ENCODE measurements at regions not wholly inside any gene's neighbourhood (a gene's known extent, or its start where the extent isn't known, plus 50 kb on each side); places are given as distances from the start of the nearest gene placed in this dataset.

DNA sequence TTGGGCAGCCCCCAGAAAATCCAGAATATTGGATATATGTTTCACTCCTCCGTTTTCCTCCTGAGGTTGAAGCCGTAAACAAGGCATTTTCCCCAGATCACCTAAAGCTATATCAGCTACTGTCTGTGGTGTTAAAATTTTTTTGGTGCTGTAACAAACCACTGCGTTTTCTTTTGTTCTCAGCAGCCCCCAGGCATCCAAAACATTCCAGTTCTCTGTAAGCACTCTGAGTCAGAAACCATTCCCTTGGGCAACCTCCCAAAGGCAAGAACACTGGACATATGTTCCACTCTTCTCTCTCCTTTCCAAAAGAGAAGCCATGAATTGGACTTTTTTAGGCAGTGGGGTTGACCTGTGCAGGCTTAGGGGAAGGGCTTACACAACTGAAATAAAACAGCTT is 310.9 kb downstream of the MID1IP1 start:
- peak; percentile 1 for DNase-seq
- Histone ChIP-seq H3K9me3 (no peaks in the 10 kb centered on the region), H3K27me3 (no peaks in the 10 kb centered on the region), H3K36me3 (no peaks in the 10 kb centered on the region), H3K4me3 (no peak overlapping the region)

DNA sequence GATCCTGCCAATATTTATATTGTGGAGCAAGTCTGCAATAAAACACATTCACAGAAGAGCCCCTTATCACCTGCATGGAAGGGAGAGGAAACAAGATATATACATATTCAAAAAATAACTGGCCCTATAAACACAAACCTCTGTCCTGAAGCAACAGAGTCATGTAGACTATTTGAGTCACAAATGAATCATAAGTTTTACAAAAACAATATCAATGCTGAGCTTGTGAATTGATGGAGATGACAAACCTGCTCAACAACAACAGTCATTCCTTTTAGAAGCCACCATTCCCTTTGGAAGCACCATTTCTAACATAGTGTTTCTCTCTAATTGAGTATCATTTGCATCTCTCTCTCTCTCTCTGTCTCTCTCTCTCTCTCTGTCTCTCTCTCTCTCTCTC is 313.9 kb downstream of the MID1IP1 start:
- no peaks in the 10 kb centered on the region for H3K36me3 ChIP-seq

DNA sequence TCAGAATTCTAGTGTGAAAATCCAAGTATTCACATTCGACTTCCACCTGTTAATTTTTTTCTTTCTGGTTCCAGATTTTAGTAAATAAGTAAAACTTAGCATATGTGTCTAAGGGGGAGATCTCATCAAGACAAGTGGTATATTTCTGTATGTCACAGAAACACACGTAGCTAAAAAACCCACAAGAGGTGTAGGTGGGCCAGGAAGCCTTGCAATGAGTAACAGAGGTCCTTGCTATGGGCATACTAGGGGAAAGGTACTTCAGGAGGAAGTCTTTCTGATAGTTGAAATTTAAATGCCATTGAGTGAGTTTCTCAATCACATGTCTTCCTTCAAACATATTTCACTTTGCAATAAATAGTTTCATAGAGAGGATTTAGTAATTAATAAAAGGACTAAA is 315.8 kb downstream of the MID1IP1 start:
- Histone ChIP-seq H3K36me3 (no peaks in the 10 kb centered on the region), H3K9me3 (no peaks in the 10 kb centered on the region), H3K27me3 (no peaks in the 10 kb centered on the region), H3K4me3 (no peak overlapping the region)
- no peak for DNase-seq

More for the DNA sequence above, 313.9 kb downstream of the MID1IP1 start:
- no peak overlapping the region for H3K4me3 ChIP-seq
- DNase-seq: no peak
- H3K9me3 ChIP-seq: no peaks in the 10 kb centered on the region
- H3K27me3 ChIP-seq: no peaks in the 10 kb centered on the region

DNA sequence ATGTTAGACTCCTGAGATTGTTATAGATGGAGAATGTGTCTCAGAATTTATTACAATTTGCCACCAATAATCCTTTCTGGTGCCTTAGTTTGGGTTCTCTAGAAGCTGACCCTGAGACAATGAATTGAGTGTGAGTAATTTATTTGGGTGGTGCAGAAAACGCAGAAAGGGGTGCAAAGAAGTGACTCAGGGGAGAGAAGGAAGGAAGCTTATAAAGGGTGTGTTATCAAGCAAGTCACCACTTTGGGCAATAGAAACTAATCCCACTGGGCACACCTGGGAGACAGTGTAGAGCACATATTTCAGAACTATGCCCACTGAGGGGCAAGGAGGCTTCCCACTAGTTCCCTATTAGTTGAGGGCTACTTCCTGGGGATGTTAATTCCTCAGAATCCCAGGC is 320.6 kb downstream of the MID1IP1 start:
- H3K4me3 ChIP-seq: no peak overlapping the region
- H3K27me3 ChIP-seq: no peaks in the 10 kb centered on the region
- DNase-seq: no peak

DNA sequence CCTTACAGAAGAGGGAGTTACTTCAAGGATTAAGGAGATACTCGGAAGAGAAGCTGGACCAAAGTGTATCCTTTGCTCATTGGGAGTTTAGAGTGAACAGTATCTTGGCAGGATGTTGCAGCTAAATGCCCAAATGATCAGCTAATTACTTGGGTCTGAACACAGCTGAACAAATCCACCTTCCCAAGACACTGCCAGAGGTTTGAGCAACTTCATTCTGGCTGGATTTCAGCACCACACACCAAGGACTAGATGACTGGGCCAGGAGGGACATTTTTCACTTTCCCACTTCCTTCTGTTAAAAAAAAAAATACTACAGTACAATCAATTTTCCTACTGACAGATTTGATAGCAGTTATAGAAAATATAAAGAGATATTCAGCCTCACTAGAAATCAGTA is 324.6 kb downstream of the MID1IP1 start:
- DNase-seq: no peak
- H3K4me3 ChIP-seq: no peak overlapping the region
- no peaks in the 10 kb centered on the region for H3K36me3 ChIP-seq
- no peaks in the 10 kb centered on the region for H3K9me3 ChIP-seq
- H3K27me3 ChIP-seq: no peaks in the 10 kb centered on the region

More for the DNA sequence above, 320.6 kb downstream of the MID1IP1 start:
- H3K36me3 ChIP-seq: no peaks in the 10 kb centered on the region
- no peaks in the 10 kb centered on the region for H3K9me3 ChIP-seq

DNA sequence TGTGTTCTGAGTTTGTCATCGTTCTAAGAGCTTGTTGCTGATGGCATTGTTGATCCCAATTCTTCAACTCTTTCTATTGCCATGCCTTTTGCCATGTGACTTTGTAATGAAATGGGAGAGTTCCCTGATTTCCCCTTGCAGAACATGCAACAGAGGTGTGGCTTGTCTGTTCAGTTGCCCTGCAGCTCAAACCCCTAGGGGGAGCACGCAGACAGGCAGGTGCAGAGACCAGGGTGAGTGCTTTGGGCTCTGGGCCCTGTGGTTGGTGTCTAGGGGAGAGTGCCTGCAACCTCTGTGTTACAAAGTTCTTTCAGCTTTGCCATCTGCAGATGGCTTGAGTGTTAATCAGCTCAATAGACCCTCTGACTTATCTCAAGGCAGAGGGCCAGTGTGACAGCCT is 332.7 kb downstream of the MID1IP1 start:
- Histone ChIP-seq H3K9me3 (no peaks in the 10 kb centered on the region), H3K4me3 (no peak overlapping the region), H3K36me3 (no peaks in the 10 kb centered on the region), H3K27me3 (no peaks in the 10 kb centered on the region)
- DNase-seq: no peak

DNA sequence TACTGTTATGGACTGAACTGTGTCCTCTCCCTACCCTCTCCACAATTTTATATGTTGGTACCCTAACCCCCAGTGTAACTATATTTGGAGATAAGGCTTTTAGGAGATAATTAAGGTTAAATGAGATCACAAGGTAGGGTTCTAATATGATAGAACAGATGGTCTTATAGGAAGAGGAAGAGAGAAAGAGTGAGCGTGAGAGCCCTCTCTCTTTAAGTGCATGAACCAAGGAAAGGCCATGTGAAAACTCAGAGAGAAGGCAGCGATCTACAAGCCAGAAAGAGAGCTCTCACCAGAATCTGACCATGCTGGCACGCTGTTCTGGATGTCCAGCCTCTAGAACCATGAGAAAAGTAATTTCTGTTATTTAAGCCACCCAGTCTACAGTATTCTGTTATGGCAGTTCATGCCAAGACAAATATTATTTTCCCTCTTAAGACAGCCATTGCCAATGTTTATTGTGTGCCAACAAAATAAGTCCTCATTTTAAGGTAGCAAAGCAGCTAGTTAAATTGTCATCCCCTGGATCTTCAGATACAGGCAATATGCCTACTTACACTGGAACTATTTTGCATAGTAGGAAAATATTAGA is 336.2 kb downstream of the MID1IP1 start:
- H3K4me3 ChIP-seq: no peak overlapping the region

DNA sequence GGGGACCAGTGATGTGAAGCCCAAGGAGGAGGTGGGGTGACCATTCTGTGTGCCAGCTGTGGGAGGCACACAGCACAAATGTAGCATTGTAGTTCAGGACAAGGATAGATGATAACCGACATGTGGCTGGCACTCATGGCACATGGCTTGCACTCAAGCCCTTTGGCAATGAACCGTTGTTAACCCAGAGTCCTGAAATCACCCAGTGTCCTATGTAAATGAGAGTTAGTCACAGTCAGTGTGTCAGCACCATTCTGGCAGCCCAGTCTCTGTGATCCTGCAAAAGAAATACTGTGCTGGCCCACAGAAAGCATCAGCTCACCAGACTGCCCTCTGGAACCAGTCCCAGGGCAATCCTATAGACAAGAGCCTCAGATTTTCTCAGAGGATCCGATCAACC is 339.3 kb downstream of the MID1IP1 start:
- Histone ChIP-seq H3K9me3 (no peaks in the 10 kb centered on the region), H3K27me3 (no peaks in the 10 kb centered on the region), H3K36me3 (no peaks in the 10 kb centered on the region), H3K4me3 (no peak overlapping the region)
- no peak for DNase-seq

More for the DNA sequence above, 336.2 kb downstream of the MID1IP1 start:
- no peaks in the 10 kb centered on the region for H3K9me3 ChIP-seq
- no peaks in the 10 kb centered on the region for H3K27me3 ChIP-seq
- no peaks in the 10 kb centered on the region for H3K36me3 ChIP-seq
- no peak for DNase-seq

DNA sequence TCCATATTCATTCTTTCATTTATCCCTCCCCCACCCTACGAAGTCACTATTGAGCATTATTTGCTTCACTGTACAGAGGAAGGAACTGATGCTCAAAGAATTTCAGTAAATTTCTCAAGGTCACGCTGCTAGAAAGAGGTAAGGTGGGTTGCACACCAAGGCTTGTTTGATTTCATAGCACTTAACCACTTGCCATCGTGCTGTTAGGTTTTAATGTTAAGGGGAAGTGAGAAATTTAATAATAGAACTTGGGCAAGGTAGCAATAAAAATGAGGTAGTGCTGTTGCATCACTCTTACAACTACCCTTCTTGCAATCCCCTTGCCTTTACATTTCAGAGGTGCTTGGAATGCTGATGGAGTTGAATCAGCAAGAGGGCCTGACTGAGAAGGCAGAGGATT is 343.1 kb downstream of the MID1IP1 start:
- no peaks in the 10 kb centered on the region for H3K36me3 ChIP-seq
- no peak for DNase-seq
- H3K27me3 ChIP-seq: no peaks in the 10 kb centered on the region
- H3K4me3 ChIP-seq: no peak overlapping the region
- H3K9me3 ChIP-seq: no peaks in the 10 kb centered on the region

DNA sequence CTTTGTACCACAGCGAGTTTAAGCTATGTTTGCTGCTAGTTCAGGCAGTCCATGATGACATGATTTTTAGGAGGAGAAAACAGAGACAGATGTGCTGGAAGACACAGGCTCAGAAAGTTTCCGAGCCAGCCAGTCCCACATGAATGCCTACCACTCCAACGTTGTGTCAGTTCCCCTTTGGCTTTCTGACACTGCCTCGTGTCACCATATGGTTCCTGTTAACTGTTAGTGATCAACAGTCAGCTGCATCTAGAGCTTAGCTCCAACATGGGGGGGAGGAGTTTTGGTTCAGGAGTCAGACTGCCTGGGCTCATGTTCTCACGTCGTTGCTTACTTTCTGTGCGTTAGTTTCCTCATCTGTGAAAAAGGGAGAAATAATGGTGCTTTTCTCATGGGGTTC is 343.7 kb downstream of the MID1IP1 start:
- no peak for DNase-seq
- no peaks in the 10 kb centered on the region for H3K9me3 ChIP-seq
- H3K4me3 ChIP-seq: no peak overlapping the region
- no peaks in the 10 kb centered on the region for H3K36me3 ChIP-seq
- H3K27me3 ChIP-seq: no peaks in the 10 kb centered on the region

DNA sequence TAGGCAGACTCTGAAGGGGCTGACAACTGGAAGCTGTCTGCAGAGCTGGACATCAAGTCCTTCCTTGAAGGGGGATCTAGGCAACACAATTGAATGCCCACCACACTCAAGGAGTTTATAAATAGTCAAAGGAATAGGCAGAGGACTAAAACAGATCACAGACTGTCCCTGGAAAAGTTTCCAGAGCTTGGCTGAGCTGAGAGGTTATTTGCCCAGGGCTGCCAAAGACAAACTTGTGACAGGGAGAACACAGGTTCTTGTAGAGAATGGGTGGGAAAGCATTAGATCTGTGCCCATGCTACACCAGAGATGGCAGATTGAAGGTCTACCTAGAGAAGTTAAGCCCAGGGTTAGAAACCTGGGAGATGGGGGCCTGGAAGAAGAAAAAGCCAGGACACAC is 344.6 kb downstream of the MID1IP1 start:
- H3K36me3 ChIP-seq: no peaks in the 10 kb centered on the region
- DNase-seq: no peak
- no peaks in the 10 kb centered on the region for H3K9me3 ChIP-seq
- no peak overlapping the region for H3K4me3 ChIP-seq
- no peaks in the 10 kb centered on the region for H3K27me3 ChIP-seq

DNA sequence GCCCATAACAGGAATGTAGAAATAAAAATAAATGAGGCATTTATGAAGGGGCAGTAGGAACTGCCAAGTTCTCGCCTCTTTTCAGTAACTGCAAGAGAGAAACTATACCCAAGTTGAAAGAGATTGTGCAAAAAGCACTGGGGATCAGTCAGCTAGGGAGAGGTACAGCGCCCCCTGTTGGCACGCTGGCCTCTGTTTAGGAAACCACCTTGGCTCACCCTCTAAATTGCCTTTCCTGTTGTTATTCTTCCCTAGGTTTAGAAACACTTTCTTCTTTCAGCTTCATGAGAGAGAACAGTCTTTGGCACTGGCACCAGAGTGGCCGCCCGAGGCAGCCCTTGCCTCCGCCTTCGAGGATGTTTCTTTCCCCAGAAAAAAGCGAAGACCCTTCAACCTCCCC is 348.5 kb downstream of the MID1IP1 start:
- no peaks in the 10 kb centered on the region for H3K36me3 ChIP-seq
- no peak for DNase-seq

DNA sequence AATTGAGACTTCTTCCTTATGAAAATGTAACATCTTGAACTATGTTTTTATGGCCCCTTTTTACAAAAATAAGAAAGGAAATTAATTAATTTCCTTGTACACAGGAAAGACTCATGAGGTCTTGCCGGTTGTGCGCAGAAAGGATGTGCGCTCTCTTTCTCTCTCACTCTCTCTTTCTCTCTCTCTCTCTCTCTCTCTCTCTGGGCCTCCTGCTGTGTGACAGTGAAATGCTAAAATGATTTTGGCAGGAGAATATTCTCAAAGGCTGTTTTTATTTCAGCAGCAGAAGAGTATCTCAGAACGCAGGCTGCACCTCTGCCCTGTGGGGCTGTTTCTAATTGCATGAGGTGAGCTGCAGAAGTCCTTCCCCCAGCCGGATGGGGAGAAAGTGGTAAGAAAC is 349.0 kb downstream of the MID1IP1 start:
- H3K36me3 ChIP-seq: no peaks in the 10 kb centered on the region
- DNase-seq: no peak
- H3K4me3 ChIP-seq: no peak overlapping the region

More for the DNA sequence above, 348.5 kb downstream of the MID1IP1 start:
- Histone ChIP-seq H3K4me3 (no peak overlapping the region), H3K9me3 (no peaks in the 10 kb centered on the region), H3K27me3 (no peaks in the 10 kb centered on the region)

DNA sequence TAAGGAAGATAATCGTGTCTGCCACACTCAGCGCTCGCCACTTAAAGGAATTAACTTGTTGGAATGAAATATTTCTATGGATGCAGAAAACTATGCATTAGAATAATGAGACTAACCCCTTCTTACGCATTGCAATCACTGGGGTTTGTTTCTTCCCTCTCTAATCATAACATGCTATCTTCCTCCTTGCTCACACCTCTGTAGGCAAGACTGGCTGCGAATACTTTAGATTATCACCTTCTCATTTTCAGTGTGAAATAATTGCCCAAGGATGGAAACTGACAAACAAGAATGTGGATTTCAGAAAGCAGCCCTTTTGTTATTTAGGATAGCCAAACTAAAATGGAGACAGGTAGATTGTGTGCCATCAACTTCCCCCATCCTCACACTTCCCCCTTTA is 349.4 kb downstream of the MID1IP1 start:
- H3K4me3 ChIP-seq: no peak overlapping the region
- no peaks in the 10 kb centered on the region for H3K27me3 ChIP-seq
- H3K9me3 ChIP-seq: no peaks in the 10 kb centered on the region
- H3K36me3 ChIP-seq: no peaks in the 10 kb centered on the region
- DNase-seq: no peak

More for the DNA sequence above, 349.0 kb downstream of the MID1IP1 start:
- Histone ChIP-seq H3K27me3 (no peaks in the 10 kb centered on the region), H3K9me3 (no peaks in the 10 kb centered on the region)

DNA sequence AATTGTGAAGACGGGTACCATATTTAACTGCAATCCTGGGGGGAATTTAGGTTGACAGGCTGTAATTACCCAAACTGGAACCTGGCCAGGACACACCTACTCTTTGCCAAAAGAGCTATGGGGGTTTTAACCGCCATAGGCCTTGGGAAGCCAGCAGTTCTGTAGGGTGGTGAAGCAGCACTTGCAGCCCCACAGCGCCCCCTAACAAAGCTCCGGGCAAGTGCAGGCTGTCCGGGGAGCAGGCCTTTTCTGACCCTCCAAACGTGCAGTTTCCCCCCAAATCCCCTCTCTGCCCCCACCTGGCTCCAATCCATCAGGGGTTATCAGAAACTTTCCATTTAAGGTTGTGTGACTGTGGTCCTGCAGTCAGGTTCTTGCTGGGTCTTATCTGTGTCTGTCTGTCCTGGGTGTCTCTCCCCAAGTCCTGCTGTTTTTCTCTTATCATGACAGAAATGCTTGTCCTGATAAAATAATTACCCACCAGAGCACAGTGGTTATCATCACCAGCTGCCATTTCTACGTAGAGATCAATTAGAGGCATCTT is 350.9 kb downstream of the MID1IP1 start:
- Histone ChIP-seq H3K9me3 (no peaks in the 10 kb centered on the region), H3K4me3 (no peak overlapping the region), H3K27me3 (no peaks in the 10 kb centered on the region), H3K36me3 (no peaks in the 10 kb centered on the region)
- DNase-seq: no peak

DNA sequence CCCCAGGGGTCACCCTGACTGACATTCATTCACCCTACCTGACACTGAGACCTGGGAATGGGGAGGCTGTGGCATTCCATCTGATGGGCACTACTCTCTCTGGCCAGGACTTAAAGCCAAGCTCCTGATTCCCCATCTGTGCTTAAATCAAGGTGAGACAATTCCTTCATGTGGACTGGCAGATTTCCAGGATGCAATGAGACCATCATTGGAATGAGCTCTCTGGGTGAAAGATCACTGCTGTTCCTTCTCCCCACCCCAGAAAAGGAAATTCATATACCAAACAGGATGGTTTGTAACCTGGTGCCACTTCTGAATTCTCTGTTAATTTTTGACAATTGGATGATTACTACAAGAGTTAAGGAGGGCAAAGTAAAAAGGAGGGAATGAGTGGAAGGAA is 354.8 kb downstream of the MID1IP1 start:
- no peaks in the 10 kb centered on the region for H3K9me3 ChIP-seq
- DNase-seq: no peak
- H3K36me3 ChIP-seq: no peaks in the 10 kb centered on the region
- H3K27me3 ChIP-seq: no peaks in the 10 kb centered on the region
- no peak overlapping the region for H3K4me3 ChIP-seq

DNA sequence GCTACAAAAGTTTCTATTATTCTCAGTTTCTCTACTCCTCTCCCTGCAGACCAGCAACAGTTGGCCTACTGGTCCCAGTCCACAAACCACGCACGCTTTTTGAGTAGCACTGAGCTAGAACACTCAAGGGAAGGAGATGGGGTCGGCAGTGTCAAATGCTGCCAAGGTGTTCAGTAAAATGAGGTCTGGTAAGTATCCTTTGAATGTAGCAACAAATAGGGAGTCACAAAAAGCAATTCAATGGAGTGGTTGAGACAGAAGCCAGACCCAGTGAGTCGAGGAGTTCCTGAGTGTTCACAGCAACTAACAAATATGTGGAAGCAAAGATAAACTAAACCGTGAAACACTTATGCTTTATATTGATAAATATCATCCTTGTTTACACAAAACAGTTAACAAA is 355.7 kb downstream of the MID1IP1 start:
- no peak for DNase-seq
- Histone ChIP-seq H3K27me3 (no peaks in the 10 kb centered on the region), H3K4me3 (no peak overlapping the region), H3K9me3 (no peaks in the 10 kb centered on the region), H3K36me3 (no peaks in the 10 kb centered on the region)

DNA sequence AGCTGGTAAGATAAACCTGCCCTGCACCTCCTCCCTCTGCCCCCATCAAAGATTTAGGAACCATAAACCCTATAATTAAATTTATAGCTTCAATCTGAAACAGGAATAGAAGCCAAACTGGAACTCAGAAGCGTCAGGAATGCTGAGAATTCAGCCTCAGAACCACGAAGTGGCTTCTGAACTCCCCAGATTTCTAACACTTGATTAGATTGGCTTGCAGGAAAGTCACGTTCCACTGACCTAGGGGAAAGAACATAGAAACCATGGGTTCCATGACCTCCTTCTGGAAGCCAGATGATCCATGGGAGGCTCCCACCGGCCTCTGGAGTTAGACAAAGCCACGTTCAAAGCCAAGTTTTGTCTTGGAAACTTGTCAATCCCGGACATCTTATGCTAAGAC is 356.5 kb downstream of the MID1IP1 start:
- H3K36me3 ChIP-seq: no peaks in the 10 kb centered on the region
- H3K27me3 ChIP-seq: no peaks in the 10 kb centered on the region
- DNase-seq: no peak
- H3K4me3 ChIP-seq: no peak overlapping the region
- no peaks in the 10 kb centered on the region for H3K9me3 ChIP-seq
